Ovary (tissue), 3 donors: ENCODE measurements at regions not wholly inside any gene's neighbourhood (a gene's known extent, or its start where the extent isn't known, plus 50 kb on each side); places are given as distances from the start of the nearest gene placed in this dataset.

Experiments
- CTCF ChIP-seq, 3 donors: fragments of 450-650 bp in 2 of 3; fragments of 200-600 bp in 1 of 3; IDR thresholded peaks; one replicate each; pipeline versions ENCODE4 v1.5.1 to v1.8.0; 2016 to 2022; ENCODE audit warnings: antibody characterized with exemption in 3 of 3, mild to moderate bottlenecking in 1 of 3
- EP300 ChIP-seq: sonication (generic); formaldehyde crosslinking; IDR thresholded peaks from one replicate; pipeline ENCODE4 v1.6.1; 2017; ENCODE audit warnings: antibody characterized with exemption
- POLR2A ChIP-seq: fragments of 450-650 bp; IDR thresholded peaks from one replicate; pipeline ENCODE4 v1.6.1; 2017; ENCODE audit warnings: antibody characterized with exemption, mild to moderate bottlenecking, moderate library complexity
- donor health status: DM: no; HTN: no; CAD: no.

- TF ChIP-seq CTCF (IDR thresholded peaks at IDR 0.05) (no peak), POLR2A (no peak), EP300 (no peak)
Measured at GRCh38 chr1:232431748-232432147, 198.2 kb downstream of the SIPA1L2 start.
